ENCODE measurements at regions not wholly inside any gene's neighbourhood (a gene's known extent, or its start where the extent isn't known, plus 50 kb on each side); places are given as distances from the start of the nearest gene placed in this dataset.
"Not testable (repeated sequence)": the region's sequence is repeated elsewhere in the genome, so short reads cannot be mapped to it uniquely, and the experiment has no call there.

- no peak for DNase-seq (ENCODE audit: extremely low spot score)
- ChIA-PET POLR2A (no interaction called here), CTCF (no interaction called here)
- TF ChIP-seq ZNF384 (IDR thresholded peaks at IDR 0.05) (peak; percentile 84), FOXM1 (IDR thresholded peaks at IDR 0.05; ENCODE audit: borderline replicate concordance) (no peak), PKNOX1 (IDR thresholded peaks at IDR 0.05) (peak; percentile 3; the same call in 1 of the 2 replicates), HDGF (IDR thresholded peaks at IDR 0.05; ENCODE audit: borderline replicate concordance) (no peak), LEF1 (IDR thresholded peaks at IDR 0.05; ENCODE audit: borderline replicate concordance) (no peak), TARDBP (IDR thresholded peaks at IDR 0.05) (no peak)
These were observed 56.5 kb downstream of the KCTD12 start for GRCh38 chr13:76829572-76830327.

GRCh38 chr13:76828316-76828741, 57.9 kb downstream of the KCTD12 start:
- CTCF ChIA-PET = no interaction called here
- POLR2A ChIA-PET = no interaction called here
- DNase-seq (ENCODE audit: extremely low spot score) = no peak
- TF ChIP-seq SUZ12 (IDR thresholded peaks at IDR 0.05) = no peak
- no peak for TF ChIP-seq FOXK2 (IDR thresholded peaks at IDR 0.05)
- TF ChIP-seq PKNOX1 (IDR thresholded peaks at IDR 0.05) = no peak
- no peak for TF ChIP-seq ARNT (IDR thresholded peaks at IDR 0.05)
- no peak for TF ChIP-seq FOXM1 (IDR thresholded peaks at IDR 0.05; ENCODE audit: borderline replicate concordance)
- no peak for TF ChIP-seq L3MBTL2 (conservative IDR thresholded peaks at IDR 0.05)
- no peak for TF ChIP-seq HDGF (IDR thresholded peaks at IDR 0.05; ENCODE audit: borderline replicate concordance)
- no peak for TF ChIP-seq BHLHE40 (IDR thresholded peaks at IDR 0.05; ENCODE audit: borderline replicate concordance)
- no peak for TF ChIP-seq LEF1 (IDR thresholded peaks at IDR 0.05; ENCODE audit: borderline replicate concordance)
- TF ChIP-seq SP1 (IDR thresholded peaks at IDR 0.05) = no peak

- TF ChIP-seq SP1 (IDR thresholded peaks at IDR 0.05) (no peak), TARDBP (IDR thresholded peaks at IDR 0.05) (no peak), LEF1 (IDR thresholded peaks at IDR 0.05; ENCODE audit: borderline replicate concordance) (no peak)
- ChIA-PET CTCF (no interaction called here), POLR2A (no interaction called here)
- DNase-seq (ENCODE audit: extremely low spot score) = no peak
These were observed 59.7 kb downstream of the KCTD12 start for GRCh38 chr13:76826527-76826926.

GRCh38 chr13:76825430-76825829, 60.8 kb downstream of the KCTD12 start:
- DNase-seq (ENCODE audit: extremely low spot score) = no peak
- POLR2A ChIA-PET = no interaction called here
- no peak for TF ChIP-seq SUZ12 (IDR thresholded peaks at IDR 0.05)
- CTCF ChIA-PET = no interaction called here

GRCh38 chr13:76823969-76824368, 62.2 kb downstream of the KCTD12 start:
- no peak for DNase-seq (ENCODE audit: extremely low spot score)
- CTCF ChIA-PET = no interaction called here

GRCh38 chr13:76822698-76823267, 63.4 kb downstream of the KCTD12 start:
- no peak for DNase-seq (ENCODE audit: extremely low spot score)
- TF ChIP-seq SUZ12 (IDR thresholded peaks at IDR 0.05) (no peak), BHLHE40 (IDR thresholded peaks at IDR 0.05; ENCODE audit: borderline replicate concordance) (no peak), TARDBP (IDR thresholded peaks at IDR 0.05) (no peak), HDGF (IDR thresholded peaks at IDR 0.05; ENCODE audit: borderline replicate concordance) (no peak), SP1 (IDR thresholded peaks at IDR 0.05) (no peak), FOXA1 (IDR thresholded peaks at IDR 0.05) (no peak), LEF1 (IDR thresholded peaks at IDR 0.05; ENCODE audit: borderline replicate concordance) (no peak), L3MBTL2 (conservative IDR thresholded peaks at IDR 0.05) (no peak), FOXM1 (IDR thresholded peaks at IDR 0.05; ENCODE audit: borderline replicate concordance) (no peak), NFRKB (IDR thresholded peaks at IDR 0.05) (no peak), PKNOX1 (IDR thresholded peaks at IDR 0.05) (no peak), ELF4 (IDR thresholded peaks at IDR 0.05) (no peak)
- CTCF ChIA-PET = no interaction called here
- POLR2A ChIA-PET = no interaction called here

More at GRCh38 chr13:76823969-76824368, 62.2 kb downstream of the KCTD12 start:
- TF ChIP-seq ZNF384 (IDR thresholded peaks at IDR 0.05) (no peak), PKNOX1 (IDR thresholded peaks at IDR 0.05) (no peak), LEF1 (IDR thresholded peaks at IDR 0.05; ENCODE audit: borderline replicate concordance) (no peak), NFRKB (IDR thresholded peaks at IDR 0.05) (no peak), FOXA1 (IDR thresholded peaks at IDR 0.05) (no peak)
- POLR2A ChIA-PET = no interaction called here

GRCh38 chr13:76821222-76821621, 65.0 kb downstream of the KCTD12 start:
- CTCF ChIA-PET, POLR2A ChIA-PET: not testable (repeated sequence)

More at GRCh38 chr13:76821222-76821621, 65.0 kb downstream of the KCTD12 start:
- not testable (repeated sequence) for DNase-seq (ENCODE audit: extremely low spot score)

Measured in HEK293T (cell line).